HUES6 (cell line): ENCODE measurements at regions not wholly inside any gene's neighbourhood (a gene's known extent, or its start where the extent isn't known, plus 50 kb on each side); places are given as distances from the start of the nearest gene placed in this dataset.
"Not testable (repeated sequence)": the region's sequence is repeated elsewhere in the genome, so short reads cannot be mapped to it uniquely, and the experiment has no call there.

ENCODE experiments used
- H3K27ac ChIP-seq: 2 replicates; pipeline ENCODE4 v1.7.0; 2013; ENCODE audit warnings: low read depth, mild to moderate bottlenecking, low read length, inconsistent platforms
- H3K27me3 ChIP-seq: 2 replicates; pipeline ENCODE4 v1.6.1; 2013; ENCODE audit warnings: low read length; ENCODE audit not compliant: control insufficient read depth, insufficient read depth
- H3K36me3 ChIP-seq: 2 replicates; pipeline ENCODE4 v1.6.1; 2013; ENCODE audit warnings: low read length; ENCODE audit not compliant: control insufficient read depth, insufficient read depth
- H3K4me1 ChIP-seq: 2 replicates; pipeline ENCODE4 v1.6.1; 2013; ENCODE audit warnings: low read length; ENCODE audit not compliant: control insufficient read depth, insufficient read depth
- H3K4me3 ChIP-seq: 2 replicates; pipeline ENCODE4 v1.5.1; 2013; ENCODE audit warnings: low read depth, low read length
- H3K9ac ChIP-seq: one replicate; pipeline ENCODE4 v1.6.1; 2013; ENCODE audit warnings: mild to moderate bottlenecking, low read length
- H3K9me3 ChIP-seq: 2 replicates; pipeline ENCODE4 v1.6.1; 2013; ENCODE audit warnings: low read depth, low read length; ENCODE audit not compliant: control insufficient read depth, insufficient read depth

- no peak overlapping the region for H3K9ac ChIP-seq
- H3K36me3 ChIP-seq, result no peaks in the 10 kb centered on the region; the same call in 1 of the 2 replicates
- no peak overlapping the region for H3K27ac ChIP-seq
- no peak overlapping the region for H3K4me3 ChIP-seq
- peaks cover 27% of the 10 kb centered on the region; the same call in 1 of the 2 replicates for H3K9me3 ChIP-seq
- no peaks in the 10 kb centered on the region for H3K27me3 ChIP-seq
- H3K4me1 ChIP-seq, result no peaks in the 10 kb centered on the region
These were observed 353.2 kb downstream of the SPRY2 start for GRCh38 chr13:79987761-79988160.

DNA sequence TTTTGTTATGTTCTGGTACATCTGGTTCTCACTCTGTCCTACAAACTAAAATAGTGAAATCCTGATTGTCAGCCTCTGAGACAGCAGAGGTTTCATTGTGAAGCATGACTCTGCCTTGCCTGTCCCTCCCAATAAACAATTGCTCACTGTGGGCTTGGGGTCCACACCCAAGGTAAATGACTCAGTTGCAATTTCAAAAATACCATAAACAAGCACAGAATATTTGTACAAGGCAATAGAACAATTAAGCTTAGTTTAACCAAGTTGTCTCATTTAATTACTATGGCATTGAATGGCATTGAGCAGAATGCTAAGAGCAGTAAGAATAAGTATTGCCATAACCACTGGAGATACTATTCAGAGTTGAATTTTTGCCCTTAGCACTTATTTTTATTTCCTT lies 353.6 kb downstream of the SPRY2 start:
- no peak overlapping the region for H3K4me3 ChIP-seq
- H3K27me3 ChIP-seq, result no peaks in the 10 kb centered on the region
- H3K4me1 ChIP-seq, result no peaks in the 10 kb centered on the region
- H3K9ac ChIP-seq, result no peak overlapping the region
- H3K9me3 ChIP-seq, result peaks cover 27% of the 10 kb centered on the region; the same call in 1 of the 2 replicates
- H3K36me3 ChIP-seq, result no peaks in the 10 kb centered on the region; the same call in 1 of the 2 replicates
- H3K27ac ChIP-seq, result no peak overlapping the region

- H3K27ac ChIP-seq, result no peak overlapping the region
- H3K4me1 ChIP-seq, result no peaks in the 10 kb centered on the region
- H3K9ac ChIP-seq, result no peak overlapping the region
- H3K4me3 ChIP-seq, result no peak overlapping the region
- H3K9me3 ChIP-seq, result peaks cover 24% of the 10 kb centered on the region; the same call in 1 of the 2 replicates
- no peaks in the 10 kb centered on the region; the same call in 1 of the 2 replicates for H3K36me3 ChIP-seq
- no peaks in the 10 kb centered on the region for H3K27me3 ChIP-seq
These were observed 354.0 kb downstream of the SPRY2 start for GRCh38 chr13:79986890-79987289.

- not testable (repeated sequence) for H3K4me1 ChIP-seq, H3K9ac ChIP-seq, H3K27ac ChIP-seq, H3K4me3 ChIP-seq, H3K36me3 ChIP-seq, H3K27me3 ChIP-seq
- H3K9me3 ChIP-seq, result peaks cover 47% of the 10 kb centered on the region
These were observed 365.8 kb downstream of the SPRY2 start for GRCh38 chr13:79974935-79975650.

DNA sequence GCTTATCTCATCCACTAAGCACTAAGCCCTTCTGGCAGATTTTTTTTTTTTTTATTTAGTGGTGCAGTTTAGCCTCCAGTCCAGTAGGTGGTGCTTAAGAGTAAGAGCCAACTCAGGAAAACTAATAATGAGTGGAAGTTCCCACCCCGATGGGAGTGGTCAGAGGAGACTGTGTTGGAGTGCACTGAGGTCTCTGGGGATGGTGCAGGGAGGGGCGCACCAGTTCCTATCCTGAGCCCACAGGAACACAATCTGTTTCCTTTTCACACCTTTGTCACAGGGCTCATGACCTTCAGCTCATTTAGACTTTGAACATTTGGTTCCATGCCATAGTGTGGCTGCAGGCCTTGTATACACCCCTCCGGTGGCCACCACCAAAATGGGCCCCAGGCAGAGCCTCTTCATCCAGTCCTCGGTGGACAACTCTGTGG lies 367.4 kb downstream of the SPRY2 start:
- Histone ChIP-seq H3K9me3 (peaks cover 52% of the 10 kb centered on the region), H3K9ac (no peak overlapping the region), H3K36me3 (no peaks in the 10 kb centered on the region), H3K4me3 (no peak overlapping the region), H3K4me1 (no peaks in the 10 kb centered on the region), H3K27me3 (no peaks in the 10 kb centered on the region), H3K27ac (no peak overlapping the region)

DNA sequence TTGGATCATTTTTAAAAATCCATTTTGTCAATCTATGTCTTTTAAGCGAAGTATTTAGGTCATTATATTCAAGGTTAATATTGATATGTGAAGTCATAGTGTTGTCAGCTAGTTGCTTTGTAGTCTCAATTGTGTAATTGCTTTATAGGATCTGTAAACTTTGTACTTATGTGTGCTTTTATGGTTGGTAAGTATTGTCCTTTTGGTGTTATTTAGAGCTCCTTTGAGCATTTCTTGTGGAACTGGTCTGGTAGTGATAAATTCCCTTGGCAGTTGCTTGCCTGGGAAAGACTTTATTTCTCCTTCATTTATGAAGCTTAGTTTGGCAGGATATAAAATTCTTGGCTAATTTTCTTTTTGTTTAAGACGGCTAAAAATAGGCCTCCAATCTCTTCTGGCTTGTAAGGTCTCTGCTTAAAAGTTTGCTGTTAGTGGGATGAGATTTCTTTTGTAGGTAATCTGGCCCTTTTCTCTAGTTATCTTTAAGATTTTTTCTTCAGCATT lies 368.8 kb downstream of the SPRY2 start:
- Histone ChIP-seq H3K36me3 (no peaks in the 10 kb centered on the region), H3K9ac (no peak overlapping the region), H3K4me3 (no peak overlapping the region), H3K27me3 (no peaks in the 10 kb centered on the region), H3K27ac (no peak overlapping the region), H3K9me3 (peaks cover 52% of the 10 kb centered on the region), H3K4me1 (peaks cover 4% of the 10 kb centered on the region; the same call in 1 of the 2 replicates)

GRCh38 chr13:79966493-79966895 lies 374.4 kb downstream of the SPRY2 start:
- Histone ChIP-seq H3K36me3 (no peaks in the 10 kb centered on the region), H3K4me1 (peaks cover 22% of the 10 kb centered on the region), H3K4me3 (no peak overlapping the region), H3K27me3 (no peaks in the 10 kb centered on the region), H3K27ac (peak overlapping the region; percentile 80; the same call in 1 of the 2 replicates), H3K9me3 (peaks cover 15% of the 10 kb centered on the region), H3K9ac (peak overlapping the region; percentile 30)

DNA sequence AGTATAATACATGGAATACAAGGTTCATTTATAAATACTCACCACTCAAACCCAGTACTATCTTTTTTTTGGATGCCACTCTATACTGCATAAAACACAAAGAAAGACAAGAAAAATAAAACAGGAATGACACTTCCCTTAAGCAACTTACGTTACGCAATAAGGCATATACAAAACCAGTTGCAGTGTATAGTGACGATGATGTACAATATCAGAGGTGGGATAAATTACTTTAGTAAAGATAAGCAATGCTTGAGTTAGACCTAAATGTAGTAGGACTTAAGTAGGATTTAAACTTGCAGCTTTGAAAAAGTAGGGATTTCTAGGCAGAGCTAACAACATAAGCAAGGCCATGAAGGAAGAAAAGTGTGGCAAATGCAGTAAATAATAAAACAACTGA lies 374.9 kb downstream of the SPRY2 start:
- peaks cover 22% of the 10 kb centered on the region for H3K4me1 ChIP-seq
- H3K4me3 ChIP-seq, result no peak overlapping the region
- peak overlapping the region; percentile 80 for H3K27ac ChIP-seq
- peaks cover 14% of the 10 kb centered on the region for H3K9me3 ChIP-seq
- H3K9ac ChIP-seq, result peak overlapping the region; percentile 30
- H3K27me3 ChIP-seq, result no peaks in the 10 kb centered on the region
- no peaks in the 10 kb centered on the region for H3K36me3 ChIP-seq

GRCh38 chr13:79946556-79946955 lies 394.4 kb downstream of the SPRY2 start:
- no peak overlapping the region for H3K4me3 ChIP-seq
- peaks cover 7% of the 10 kb centered on the region; the same call in 1 of the 2 replicates for H3K9me3 ChIP-seq
- H3K27me3 ChIP-seq, result no peaks in the 10 kb centered on the region
- H3K4me1 ChIP-seq, result no peaks in the 10 kb centered on the region
- H3K36me3 ChIP-seq, result no peaks in the 10 kb centered on the region
- H3K27ac ChIP-seq, result no peak overlapping the region
- H3K9ac ChIP-seq, result no peak overlapping the region

GRCh38 chr13:79943346-79944023 lies 397.4 kb downstream of the SPRY2 start:
- Histone ChIP-seq H3K9me3 (peaks cover 7% of the 10 kb centered on the region; the same call in 1 of the 2 replicates), H3K4me3 (no peak overlapping the region), H3K36me3 (no peaks in the 10 kb centered on the region), H3K27ac (no peak overlapping the region), H3K4me1 (0 out of 2 replicates have a peak, but pooled peaks cover 4% of the 10 kb centered on the region), H3K9ac (no peak overlapping the region), H3K27me3 (no peaks in the 10 kb centered on the region)

- no peaks in the 10 kb centered on the region for H3K36me3 ChIP-seq
- H3K27ac ChIP-seq, result no peak overlapping the region
- H3K9me3 ChIP-seq, result no peaks in the 10 kb centered on the region
- H3K9ac ChIP-seq, result no peak overlapping the region
- H3K27me3 ChIP-seq, result no peaks in the 10 kb centered on the region
- 0 out of 2 replicates have a peak, but pooled peaks cover 4% of the 10 kb centered on the region for H3K4me1 ChIP-seq
- no peak overlapping the region for H3K4me3 ChIP-seq
These were observed 399.2 kb downstream of the SPRY2 start for GRCh38 chr13:79941752-79942151.
